A549 (cell line): ENCODE measurements at regions not wholly inside any gene's neighbourhood (a gene's known extent, or its start where the extent isn't known, plus 50 kb on each side); places are given as distances from the start of the nearest gene placed in this dataset.

ENCODE experiments used
- ATAC-seq, 2 experiments: fragments of 200-7000 bp in 1 of 2; fragments of >200 bp in 1 of 2; cut with Nextera tagmentation in 1 of 2; cut with Tn5 transposase in 1 of 2; 3 replicates each; pipeline versions ENCODE4 v1.8.0 to v1.9.1; 2018 to 2020; ENCODE audit warnings: mild to moderate bottlenecking in 1 of 2, moderate library complexity in 1 of 2
- CTCF ChIA-PET: fragments of 300-600 bp; sonication (Branson Sonifier 250); formaldehyde crosslinking; extraction: SDS; loops from one replicate; lab custom pipeline; 2021; ENCODE audit warnings: antibody characterized with exemption, inconsistent platforms; lab: Yijun Ruan, JAX
- POLR2A ChIA-PET: fragments of 350-600 bp; formaldehyde crosslinking; extraction: SDS; loops from one replicate; lab custom pipeline; 2021; ENCODE audit warnings: antibody characterized with exemption, inconsistent platforms; lab: Yijun Ruan, JAX
- DNase-seq, 2 experiments: peaks; one replicate each; pipeline versions ENCODE4 v3.0.0 to v3.0.0-alpha.2; 2011 to 2016; ENCODE audit warnings: low read depth in 1 of 2, low spot score in 1 of 2
- FAIRE-seq: peaks from 2 replicates; lab custom pipeline; 2011; peaks lifted over from hg19 to GRCh38; lab: Jason Lieb, UNC
- H3K27ac ChIP-seq, 2 experiments: fragments of >200 bp; sonication (Bioruptor Twin); formaldehyde crosslinking; 3 replicates each; pipeline ENCODE4 v1.5.1; 2016 to 2017
- H3K4me1 ChIP-seq: fragments of >200 bp; sonication (Bioruptor Twin); formaldehyde crosslinking; 3 replicates; pipeline ENCODE4 v1.6.1; 2016
- H3K4me2 ChIP-seq: fragments of >200 bp; sonication (Bioruptor Twin); formaldehyde crosslinking; 3 replicates; pipeline ENCODE4 v1.6.1; 2016
- H3K4me3 ChIP-seq: fragments of >200 bp; sonication (Bioruptor Twin); formaldehyde crosslinking; 3 replicates; pipeline ENCODE4 v1.5.1; 2016
- H3K9me3 ChIP-seq: fragments of >200 bp; sonication (Bioruptor Twin); formaldehyde crosslinking; 3 replicates; pipeline ENCODE4 v1.6.1; 2016
- ATOH8 ChIP-seq: fragments of 250-450 bp; sonication (Bioruptor Pico); IDR thresholded peaks from 2 replicates; pipeline ENCODE4 v1.5.0; 2020; ENCODE audit warnings: low read depth, mild to moderate bottlenecking, moderate library complexity
- BHLHE40 ChIP-seq: IDR thresholded peaks from 2 replicates; pipeline ENCODE4 v1.6.1; 2012; ENCODE audit warnings: low read depth, low read length, inconsistent platforms
- CBX2 ChIP-seq: fragments of 200-600 bp; sonication (generic); IDR thresholded peaks from 2 replicates; pipeline ENCODE4 v1.6.1; 2016; ENCODE audit warnings: low read depth, mild to moderate bottlenecking, borderline replicate concordance
- E2F6 ChIP-seq: IDR thresholded peaks from 2 replicates; pipeline ENCODE4 v1.6.1; 2012; ENCODE audit warnings: low read depth, borderline replicate concordance
- EHMT2 ChIP-seq: fragments of 200-600 bp; sonication (generic); IDR thresholded peaks from 2 replicates; pipeline ENCODE4 v1.6.1; 2016; ENCODE audit warnings: antibody characterized with exemption, low read depth, mild to moderate bottlenecking, moderate library complexity
- EP300 ChIP-seq, 2 experiments: fragments of >200 bp; sonication (Bioruptor Twin); formaldehyde crosslinking; IDR thresholded peaks; 2 replicates in 1 of 2; 3 replicates in 1 of 2; pipeline ENCODE4 v1.6.1; 2016 to 2017
- ESRRA ChIP-seq: fragments of 150-350 bp; IDR thresholded peaks from 2 replicates; pipeline ENCODE4 v1.6.1; 2014; ENCODE audit warnings: mild to moderate bottlenecking, low read length, borderline replicate concordance
- FOSB ChIP-seq: fragments of 250-450 bp; sonication (Bioruptor Pico); IDR thresholded peaks from 2 replicates; pipeline ENCODE4 v1.5.0; 2020; ENCODE audit warnings: mild to moderate bottlenecking, moderate library complexity
- GATA3 ChIP-seq: IDR thresholded peaks from 2 replicates; pipeline ENCODE4 v1.6.1; 2012; ENCODE audit warnings: borderline replicate concordance
- HDAC2 ChIP-seq: fragments of 200-600 bp; sonication (generic); IDR thresholded peaks from 2 replicates; pipeline ENCODE4 v1.6.1; 2016
- HES2 ChIP-seq: fragments of >200 bp; sonication (Bioruptor Twin); formaldehyde crosslinking; IDR thresholded peaks from 2 replicates; pipeline ENCODE4 v1.6.1; 2016
- HEYL ChIP-seq: fragments of 250-450 bp; sonication (Bioruptor Pico); IDR thresholded peaks from 2 replicates; pipeline ENCODE4 v1.8.0; 2021; ENCODE audit warnings: mild to moderate bottlenecking, moderate library complexity
- HOXA7 ChIP-seq: fragments of 250-450 bp; sonication (Bioruptor Pico); IDR thresholded peaks from 2 replicates; pipeline ENCODE4 v1.5.0; 2020; ENCODE audit warnings: mild to moderate bottlenecking, moderate library complexity
- JUN ChIP-seq, 2 experiments: fragments of >200 bp; sonication (Bioruptor Twin); formaldehyde crosslinking; IDR thresholded peaks; 2 replicates in 1 of 2; 3 replicates in 1 of 2; pipeline ENCODE4 v1.6.1; 2016 to 2017
- JUNB ChIP-seq: fragments of >200 bp; sonication (Bioruptor Twin); formaldehyde crosslinking; IDR thresholded peaks from 2 replicates; pipeline ENCODE4 v1.6.1; 2016
- KDM1A ChIP-seq: fragments of 200-600 bp; sonication (generic); IDR thresholded peaks from 2 replicates; pipeline ENCODE4 v1.6.1; 2016; ENCODE audit warnings: low read depth, mild to moderate bottlenecking
- MAFK ChIP-seq: fragments of 450-650 bp; IDR thresholded peaks from 2 replicates; pipeline ENCODE4 v1.6.1; 2014; ENCODE audit not compliant: partially characterized antibody
- POLR2A ChIP-seq: IDR thresholded peaks from 2 replicates; pipeline ENCODE4 v1.6.1; 2012; ENCODE audit warnings: mild to moderate bottlenecking, low read length
- POLR2AphosphoS2 ChIP-seq: conservative IDR thresholded peaks from 2 replicates; pipeline ENCODE4 v1.6.1; 2012; ENCODE audit warnings: low read length, improper control_type of control experiment, inconsistent platforms
- RAD21 ChIP-seq, 2 experiments: fragments of >200 bp in 1 of 2; sonication (Bioruptor Twin) in 1 of 2; formaldehyde crosslinking in 1 of 2; IDR thresholded peaks in 1 of 2; conservative IDR thresholded peaks in 1 of 2; 2 replicates in 1 of 2; 3 replicates in 1 of 2; pipeline ENCODE4 v1.6.1; 2012 to 2018; ENCODE audit warnings: inconsistent platforms in 1 of 2
- RCOR1 ChIP-seq: fragments of 150-350 bp; IDR thresholded peaks from 2 replicates; pipeline ENCODE4 v1.6.1; 2014; ENCODE audit warnings: antibody characterized with exemption, low read length, low read depth
- RFX5 ChIP-seq: fragments of 450-650 bp; IDR thresholded peaks from 2 replicates; pipeline ENCODE4 v1.7.1; 2014; ENCODE audit warnings: antibody characterized with exemption, mild to moderate bottlenecking, moderate library complexity
- SMC3 ChIP-seq: fragments of >200 bp; sonication (Bioruptor Twin); formaldehyde crosslinking; IDR thresholded peaks from 3 replicates; pipeline ENCODE4 v1.6.1; 2018; ENCODE audit warnings: inconsistent platforms
- TP53 ChIP-seq: fragments of 250-450 bp; sonication (Bioruptor Pico); IDR thresholded peaks from 2 replicates; pipeline ENCODE4 v1.5.0; 2021; ENCODE audit warnings: mild to moderate bottlenecking, moderate library complexity
- ZNF302 ChIP-seq: fragments of 250-450 bp; sonication (Bioruptor Pico); IDR thresholded peaks from 2 replicates; pipeline ENCODE4 v1.9.0; 2021; ENCODE audit warnings: inconsistent platforms, mild to moderate bottlenecking, moderate library complexity
- ZSCAN20 ChIP-seq: fragments of 250-450 bp; sonication (Bioruptor Pico); IDR thresholded peaks from 2 replicates; pipeline ENCODE4 v1.8.0; 2022; ENCODE audit warnings: mild to moderate bottlenecking, moderate library complexity
- WGBS: methylation state at CpG from one replicate; pipeline ENCODE4 v1.1.6; 2017; ENCODE audit errors: missing lambda C conversion rate; 5-methylcytosine and 5-hydroxymethylcytosine counted together
- TF ChIP-seq, protein P1 (sequence below): fragments of >200 bp; sonication (Bioruptor Twin); formaldehyde crosslinking; IDR thresholded peaks from 3 replicates; pipeline ENCODE4 v1.6.1; 2016
- TF ChIP-seq, protein P2 (sequence below): IDR thresholded peaks from 2 replicates; pipeline ENCODE4 v1.6.1; 2012
- TF ChIP-seq, protein P3 (sequence below): fragments of 450-650 bp; IDR thresholded peaks from 2 replicates; pipeline ENCODE4 v1.6.1; 2014; ENCODE audit warnings: antibody characterized with exemption

GRCh38 chr18:77397617-77398016, 148.0 kb downstream of the GALR1 start:
- Histone ChIP-seq H3K4me1 (no peaks in the 10 kb centered on the region), H3K4me3 (no peak overlapping the region), H3K9me3 (no peaks in the 10 kb centered on the region)
- DNase-seq = no peak
- TF ChIP-seq EHMT2 (no peak), MAFK (no peak), RFX5 (no peak), GATA3 (no peak), ESRRA (no peak), ZSCAN20 (no peak), JUNB (no peak), HDAC2 (no peak), TP53 (CRISPR knock-in tag) (no peak)
- TF ChIP-seq, protein P1, sequence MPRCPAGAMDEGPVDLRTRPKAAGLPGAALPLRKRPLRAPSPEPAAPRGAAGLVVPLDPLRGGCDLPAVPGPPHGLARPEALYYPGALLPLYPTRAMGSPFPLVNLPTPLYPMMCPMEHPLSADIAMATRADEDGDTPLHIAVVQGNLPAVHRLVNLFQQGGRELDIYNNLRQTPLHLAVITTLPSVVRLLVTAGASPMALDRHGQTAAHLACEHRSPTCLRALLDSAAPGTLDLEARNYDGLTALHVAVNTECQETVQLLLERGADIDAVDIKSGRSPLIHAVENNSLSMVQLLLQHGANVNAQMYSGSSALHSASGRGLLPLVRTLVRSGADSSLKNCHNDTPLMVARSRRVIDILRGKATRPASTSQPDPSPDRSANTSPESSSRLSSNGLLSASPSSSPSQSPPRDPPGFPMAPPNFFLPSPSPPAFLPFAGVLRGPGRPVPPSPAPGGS = no peak
- TF ChIP-seq, all 56 proteins: peak for 0
- 23% methylated on average over 4 of the region's 4 CpGs for WGBS
- FAIRE-seq (no peak), ATAC-seq (no peak)
- H3K27ac ChIP-seq = no peak overlapping the region
- ChIA-PET POLR2A (no interaction called here), CTCF (no interaction called here)
- H3K4me2 ChIP-seq = no peak overlapping the region

DNA sequence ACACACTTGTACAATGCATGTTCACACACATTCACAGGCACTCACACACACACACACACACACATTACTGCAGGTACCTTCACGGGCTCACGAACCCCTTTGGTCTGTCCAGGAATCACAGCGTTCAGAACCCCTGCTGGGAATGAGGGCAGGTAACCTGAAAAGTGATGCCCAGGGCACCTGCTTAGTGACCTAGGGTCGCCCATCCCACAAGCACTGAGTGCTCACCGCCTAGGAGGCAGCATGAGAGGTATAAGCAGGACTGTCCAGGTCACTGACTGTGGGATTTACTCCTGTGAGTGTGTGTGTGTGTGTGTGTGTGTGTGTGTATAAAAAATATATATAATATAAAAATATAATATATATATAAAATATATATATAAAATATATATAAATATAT, 150.9 kb downstream of the GALR1 start:
- H3K4me2 ChIP-seq = no peak overlapping the region
- ChIA-PET CTCF (no interaction called here), POLR2A (no interaction called here)
- no peak overlapping the region for H3K27ac ChIP-seq
- ATAC-seq (no peak), DNase-seq (no peak), FAIRE-seq (no peak)
- H3K4me1 ChIP-seq = no peaks in the 10 kb centered on the region
- H3K9me3 ChIP-seq = no peaks in the 10 kb centered on the region
- 17% methylated on average over 5 of the region's 5 CpGs for WGBS
- H3K4me3 ChIP-seq = no peak overlapping the region
- TF ChIP-seq RCOR1 (no peak), ZNF302 (CRISPR knock-in tag) (no peak)
- TF ChIP-seq, protein P2, sequence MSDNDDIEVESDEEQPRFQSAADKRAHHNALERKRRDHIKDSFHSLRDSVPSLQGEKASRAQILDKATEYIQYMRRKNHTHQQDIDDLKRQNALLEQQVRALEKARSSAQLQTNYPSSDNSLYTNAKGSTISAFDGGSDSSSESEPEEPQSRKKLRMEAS = no peak

- CTCF ChIA-PET = no interaction called here
Measured at GRCh38 chr18:77401173-77401572, 151.5 kb downstream of the GALR1 start.

GRCh38 chr18:77403969-77404535, 154.4 kb downstream of the GALR1 start:
- 56% methylated on average over 14 of the region's 14 CpGs for WGBS
- ATAC-seq (no peak), FAIRE-seq (no peak), DNase-seq (no peak)
- CTCF ChIA-PET = no interaction called here
- H3K9me3 ChIP-seq = no peaks in the 10 kb centered on the region
- no peak overlapping the region for H3K27ac ChIP-seq
- POLR2A ChIA-PET = no interaction called here
- H3K4me1 ChIP-seq = no peaks in the 10 kb centered on the region
- H3K4me2 ChIP-seq = no peak overlapping the region
- H3K4me3 ChIP-seq = no peak overlapping the region
- TF ChIP-seq KDM1A = no peak
- no peak for TF ChIP-seq RAD21 (conservative IDR thresholded peaks at IDR 0.05 in 1 of 2, IDR thresholded peaks at IDR 0.05 in 1 of 2)
- no peak for TF ChIP-seq ATOH8 (CRISPR knock-in tag)
- no peak for TF ChIP-seq HES2
- no peak for TF ChIP-seq POLR2AphosphoS2
- TF ChIP-seq EHMT2 = no peak
- TF ChIP-seq JUN (IDR thresholded peaks at IDR 0.05) = no peak
- TF ChIP-seq EP300 (IDR thresholded peaks at IDR 0.05) = no peak
- no peak for TF ChIP-seq HEYL (CRISPR knock-in tag)
- no peak for TF ChIP-seq JUNB
- no peak for TF ChIP-seq E2F6
- no peak for TF ChIP-seq SMC3
- no peak for TF ChIP-seq CBX2
- TF ChIP-seq, protein P3, sequence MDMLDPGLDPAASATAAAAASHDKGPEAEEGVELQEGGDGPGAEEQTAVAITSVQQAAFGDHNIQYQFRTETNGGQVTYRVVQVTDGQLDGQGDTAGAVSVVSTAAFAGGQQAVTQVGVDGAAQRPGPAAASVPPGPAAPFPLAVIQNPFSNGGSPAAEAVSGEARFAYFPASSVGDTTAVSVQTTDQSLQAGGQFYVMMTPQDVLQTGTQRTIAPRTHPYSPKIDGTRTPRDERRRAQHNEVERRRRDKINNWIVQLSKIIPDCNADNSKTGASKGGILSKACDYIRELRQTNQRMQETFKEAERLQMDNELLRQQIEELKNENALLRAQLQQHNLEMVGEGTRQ = no peak
- no peak for TF ChIP-seq FOSB (CRISPR knock-in tag)
- no peak for TF ChIP-seq HOXA7
- no peak for TF ChIP-seq POLR2A

More at GRCh38 chr18:77401173-77401572, 151.5 kb downstream of the GALR1 start:
- ATAC-seq (no peak), DNase-seq (no peak), FAIRE-seq (no peak)
- 54% methylated on average over 9 of the region's 9 CpGs for WGBS
- Histone ChIP-seq H3K4me2 (no peak overlapping the region), H3K27ac (no peak overlapping the region), H3K4me1 (no peaks in the 10 kb centered on the region), H3K9me3 (no peaks in the 10 kb centered on the region), H3K4me3 (no peak overlapping the region)
- POLR2A ChIA-PET = no interaction called here
- TF ChIP-seq, protein P2 = no peak
- TF ChIP-seq TP53 (CRISPR knock-in tag) = no peak
- no peak for TF ChIP-seq BHLHE40
